Calu3 (cell line): ENCODE measurements at regions not wholly inside any gene's neighbourhood (a gene's known extent, or its start where the extent isn't known, plus 50 kb on each side); places are given as distances from the start of the nearest gene placed in this dataset.

Experiments
- BruUV-seq: library from RNA; stranded (reverse); fragments of 400-500 nt; replicated peaks from 2 replicates; lab custom pipeline; 2021; lab: Mats Ljungman, UMichigan
- CTCF ChIA-PET: fragments of 300-600 bp; sonication (Branson Sonifier 250); formaldehyde crosslinking; loops from one replicate; lab custom pipeline; 2022; ENCODE audit warnings: antibody characterized with exemption; lab: Charles Lee
- DNase-seq: peaks from one replicate; pipeline ENCODE4 v3.0.0; 2022
- H3K27ac Mint-ChIP-seq: one replicate; pipeline ENCODE4 v1.8.0; 2022; ENCODE audit warnings: mixed read lengths; ENCODE audit not compliant: unreplicated experiment
- H3K27me3 Mint-ChIP-seq: one replicate; pipeline ENCODE4 v1.8.0; 2022; ENCODE audit warnings: mixed read lengths; ENCODE audit not compliant: unreplicated experiment
- H3K36me3 Mint-ChIP-seq: one replicate; pipeline ENCODE4 v1.8.0; 2022; ENCODE audit warnings: mild to moderate bottlenecking, moderate library complexity, mixed read lengths; ENCODE audit not compliant: insufficient read depth, unreplicated experiment
- H3K4me1 Mint-ChIP-seq: one replicate; pipeline ENCODE4 v1.8.0; 2022; ENCODE audit warnings: mild to moderate bottlenecking, low read depth, mixed read lengths; ENCODE audit not compliant: unreplicated experiment
- H3K4me3 Mint-ChIP-seq: one replicate; pipeline ENCODE4 v1.8.0; 2022; ENCODE audit warnings: mild to moderate bottlenecking, low read depth, moderate library complexity, mixed read lengths; ENCODE audit not compliant: unreplicated experiment
- H3K9me3 Mint-ChIP-seq: one replicate; pipeline ENCODE4 v1.8.0; 2022; ENCODE audit warnings: low read depth, mixed read lengths; ENCODE audit not compliant: unreplicated experiment
- CTCF ChIP-seq: fragments of 200-600 bp; IDR thresholded peaks from one replicate; pipeline ENCODE4 v1.8.0; 2022; ENCODE audit warnings: antibody characterized with exemption; ENCODE audit not compliant: unreplicated experiment
- intact Hi-C: fragments of 100-400 bp; cut with micrococcal nuclease; formaldehyde crosslinking; loops from one replicate; pipeline ENCODE4 v1.10.0; 2022; ENCODE audit not compliant: unreplicated experiment

- H3K9me3 Mint-ChIP-seq, result no peaks in the 10 kb centered on the region
- intact Hi-C loops, result no loop called here
Measured at GRCh38 chr18:10124071-10124470, 210.3 kb downstream of the VAPA start.

GRCh38 chr18:10124557-10124956 lies 210.7 kb downstream of the VAPA start:
- peaks cover 5% of the 10 kb centered on the region for H3K36me3 Mint-ChIP-seq
- no TSS peak for BruUV-seq
- H3K27ac Mint-ChIP-seq, result no peak overlapping the region
- no peaks in the 10 kb centered on the region for H3K4me1 Mint-ChIP-seq
- H3K4me3 Mint-ChIP-seq, result no peak overlapping the region
- H3K27me3 Mint-ChIP-seq, result peaks cover 23% of the 10 kb centered on the region
- intact Hi-C loops, result no loop called here
- CTCF ChIA-PET, result interaction anchor here (0.9 kb wide), 1 partner anchor 10 kb away, joined by 3 read pairs; no protein-coding TSS in a partner anchor
- TF ChIP-seq CTCF, result no peak
- DNase-seq, result no peak
- no peaks in the 10 kb centered on the region for H3K9me3 Mint-ChIP-seq

More at GRCh38 chr18:10124071-10124470, 210.3 kb downstream of the VAPA start:
- peaks cover 23% of the 10 kb centered on the region for H3K27me3 Mint-ChIP-seq
- no peak overlapping the region for H3K27ac Mint-ChIP-seq
- CTCF ChIA-PET, result interaction anchor here (0.6 to 0.9 kb wide), 3 partner anchors 9 to 1856 kb away, joined by 3 to 6 read pairs (median 4); no protein-coding TSS in a partner anchor
- H3K36me3 Mint-ChIP-seq, result peaks cover 5% of the 10 kb centered on the region
- no peak overlapping the region for H3K4me3 Mint-ChIP-seq
- no TSS peak for BruUV-seq
- no peaks in the 10 kb centered on the region for H3K4me1 Mint-ChIP-seq
- no peak for TF ChIP-seq CTCF
- no peak for DNase-seq

- Mint-ChIP-seq H3K27ac (no peak overlapping the region), H3K4me1 (no peaks in the 10 kb centered on the region), H3K9me3 (no peaks in the 10 kb centered on the region), H3K27me3 (peaks cover 26% of the 10 kb centered on the region), H3K4me3 (no peak overlapping the region), H3K36me3 (peaks cover 5% of the 10 kb centered on the region)
- intact Hi-C loops, result no loop called here
- CTCF ChIA-PET, result interaction anchor here (0.9 kb wide), 1 partner anchor 10 kb away, joined by 3 read pairs; no protein-coding TSS in a partner anchor
- no TSS peak for BruUV-seq
- TF ChIP-seq CTCF, result no peak
- DNase-seq, result no peak
Measured at GRCh38 chr18:10124967-10125366, 211.2 kb downstream of the VAPA start.

- H3K27me3 Mint-ChIP-seq, result peaks cover 46% of the 10 kb centered on the region
- CTCF ChIA-PET, result no interaction called here
- DNase-seq, result no peak
- no peak overlapping the region for H3K27ac Mint-ChIP-seq
- no peak overlapping the region for H3K4me3 Mint-ChIP-seq
- no peaks in the 10 kb centered on the region for H3K4me1 Mint-ChIP-seq
- H3K9me3 Mint-ChIP-seq, result no peaks in the 10 kb centered on the region
- intact Hi-C loops, result no loop called here
- BruUV-seq, result no TSS peak
- peaks cover 5% of the 10 kb centered on the region for H3K36me3 Mint-ChIP-seq
- TF ChIP-seq CTCF, result no peak
Measured at GRCh38 chr18:10127729-10128128, 213.9 kb downstream of the VAPA start.
